Stimulated activated CD4-positive, alpha-beta T cell treated with anti-CD3 and anti-CD28 coated beads, Interleukin-2, amount 100 ng/mL, for 4 hours (primary cell): ENCODE measurements at regions not wholly inside any gene's neighbourhood (a gene's known extent, or its start where the extent isn't known, plus 50 kb on each side); places are given as distances from the start of the nearest gene placed in this dataset.

ENCODE experiments used
- DNase-seq: peaks from one replicate; pipeline ENCODE4 v3.0.0-alpha.2; 2020; ENCODE audit warnings: low read depth

GRCh38 chr2:58950795-58951462 lies 709.8 kb upstream of the FANCL start:
- DNase-seq = no peak

GRCh38 chr2:58939388-58939787 lies 698.3 kb upstream of the FANCL start:
- DNase-seq = no peak

GRCh38 chr2:58938988-58939387 lies 697.9 kb upstream of the FANCL start:
- no peak for DNase-seq

- DNase-seq = no peak
Measured at GRCh38 chr2:58932801-58933200, 691.7 kb upstream of the FANCL start.

GRCh38 chr2:58930537-58930936 lies 689.4 kb upstream of the FANCL start:
- no peak for DNase-seq

GRCh38 chr2:58928973-58929372 lies 687.8 kb upstream of the FANCL start:
- no peak for DNase-seq

- no peak for DNase-seq
Measured at GRCh38 chr2:58928391-58928790, 687.3 kb upstream of the FANCL start.

GRCh38 chr2:58926112-58926511 lies 685.0 kb upstream of the FANCL start:
- DNase-seq = no peak

- DNase-seq = no peak
Measured at GRCh38 chr2:58925676-58926081, 684.6 kb upstream of the FANCL start.

- DNase-seq = no peak
Measured at GRCh38 chr2:58923869-58924268, 682.7 kb upstream of the FANCL start.

- DNase-seq = no peak
Measured at GRCh38 chr2:58922245-58922644, 681.1 kb upstream of the FANCL start.

- DNase-seq = no peak
Measured at GRCh38 chr2:58921676-58922075, 680.6 kb upstream of the FANCL start.

GRCh38 chr2:58920001-58920400 lies 678.9 kb upstream of the FANCL start:
- DNase-seq = no peak

GRCh38 chr2:58919316-58919715 lies 678.2 kb upstream of the FANCL start:
- DNase-seq = no peak

- no peak for DNase-seq
Measured at GRCh38 chr2:58918141-58918540, 677.0 kb upstream of the FANCL start.

GRCh38 chr2:58917596-58917995 lies 676.5 kb upstream of the FANCL start:
- DNase-seq = no peak

- DNase-seq = no peak
Measured at GRCh38 chr2:58916063-58916462, 674.9 kb upstream of the FANCL start.

GRCh38 chr2:58914733-58915505 lies 673.8 kb upstream of the FANCL start:
- no peak for DNase-seq

GRCh38 chr2:58913082-58913726 lies 672.1 kb upstream of the FANCL start:
- no peak for DNase-seq

GRCh38 chr2:58911877-58912276 lies 670.8 kb upstream of the FANCL start:
- DNase-seq = no peak

- no peak for DNase-seq
Measured at GRCh38 chr2:58908501-58909154, 667.5 kb upstream of the FANCL start.

- DNase-seq = no peak
Measured at GRCh38 chr2:58907644-58908043, 666.5 kb upstream of the FANCL start.
